GM12878 (cell line): ENCODE measurements at regions not wholly inside any gene's neighbourhood (a gene's known extent, or its start where the extent isn't known, plus 50 kb on each side); places are given as distances from the start of the nearest gene placed in this dataset.

Experiments
- CHD1 ChIP-seq: IDR thresholded peaks from 2 replicates; pipeline ENCODE4 v1.6.1; 2012; ENCODE audit warnings: low read depth, low read length, improper control_type of control experiment
- CREM ChIP-seq: IDR thresholded peaks from 2 replicates; pipeline ENCODE4 v1.6.1; 2014; ENCODE audit warnings: antibody characterized with exemption, low read depth
- EZH2 ChIP-seq: IDR thresholded peaks from 2 replicates; pipeline ENCODE4 v1.6.1; 2012; ENCODE audit warnings: low read depth, mild to moderate bottlenecking, control low read depth, inconsistent platforms, low read length, borderline replicate concordance; ENCODE audit not compliant: control insufficient read depth
- POLR2A ChIP-seq: IDR thresholded peaks from 2 replicates; pipeline ENCODE4 v1.6.1; 2011; ENCODE audit warnings: low read depth, mild to moderate bottlenecking, low read length
- RAD21 ChIP-seq: IDR thresholded peaks from 2 replicates; pipeline ENCODE4 v1.6.1; 2011; ENCODE audit warnings: mild to moderate bottlenecking, low read depth, low read length, moderate library complexity; ENCODE audit not compliant: insufficient read depth
- SMC3 ChIP-seq: IDR thresholded peaks from 2 replicates; pipeline ENCODE4 v1.6.1; 2011; ENCODE audit warnings: low read length, improper control_type of control experiment, borderline replicate concordance
- SRF ChIP-seq, 2 experiments: IDR thresholded peaks; 2 replicates each; pipeline ENCODE4 v1.6.1; 2011; ENCODE audit warnings: low read depth in 2 of 2, low read length in 2 of 2, mild to moderate bottlenecking in 1 of 2, moderate library complexity in 1 of 2
- YY1 ChIP-seq: IDR thresholded peaks from 2 replicates; pipeline ENCODE4 v1.6.1; 2011; ENCODE audit warnings: low read depth, mild to moderate bottlenecking, low read length
- ZNF622 ChIP-seq: fragments of 450-650 bp; IDR thresholded peaks from 2 replicates; pipeline ENCODE4 v1.6.1; 2017; ENCODE audit warnings: mild to moderate bottlenecking, inconsistent platforms
- TF ChIP-seq, protein P1 (sequence below), 3 experiments: IDR thresholded peaks in 2 of 3; conservative IDR thresholded peaks in 1 of 3; 2 replicates each; pipeline ENCODE4 v1.5.1; 2011; ENCODE audit warnings: low read depth in 3 of 3, low read length in 3 of 3, mild to moderate bottlenecking in 3 of 3, control low read depth in 2 of 3, moderate library complexity in 2 of 3, inconsistent platforms in 1 of 3, mixed read lengths in 1 of 3; ENCODE audit not compliant: control insufficient read depth in 2 of 3, insufficient read depth in 1 of 3; ENCODE audit errors: extremely low read depth in 1 of 3
- TF ChIP-seq, protein P2 (sequence below): IDR thresholded peaks from 2 replicates; pipeline ENCODE4 v1.6.1; 2012; ENCODE audit warnings: mild to moderate bottlenecking, low read depth, low read length
- TF ChIP-seq, protein P3 (sequence below): fragments of 450-650 bp; formaldehyde crosslinking; IDR thresholded peaks from 2 replicates; pipeline ENCODE4 v1.5.0; 2022; ENCODE audit warnings: mild to moderate bottlenecking, missing genetic modification characterization
- TF ChIP-seq, protein P4 (sequence below): IDR thresholded peaks from 2 replicates; pipeline ENCODE4 v1.6.1; 2011; ENCODE audit warnings: mild to moderate bottlenecking, low read depth, low read length, moderate library complexity; ENCODE audit not compliant: insufficient replicate concordance
- TF ChIP-seq, protein P5 (sequence below): IDR thresholded peaks from 2 replicates; pipeline ENCODE4 v1.6.1; 2012; ENCODE audit warnings: low read depth, low read length, improper control_type of control experiment

DNA sequence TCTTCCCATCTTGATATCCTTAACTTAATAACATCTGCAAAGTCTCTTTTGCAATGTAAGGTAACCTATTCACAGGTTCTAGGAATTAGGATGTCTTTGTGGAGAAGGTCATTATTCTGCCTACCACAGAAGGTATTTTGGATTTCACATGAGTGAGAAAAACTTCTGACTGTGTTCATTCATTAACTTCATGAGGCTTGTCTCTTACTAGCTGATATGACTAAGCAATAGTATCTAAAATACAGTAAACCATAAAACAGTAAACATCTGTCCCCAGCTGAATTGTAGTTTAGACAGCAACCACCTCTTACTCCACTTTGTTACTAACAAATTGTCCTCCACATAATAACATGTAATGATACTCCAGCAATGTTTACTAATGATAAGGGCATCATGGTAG is 198.1 kb downstream of the SEC23A start:
- no peak for TF ChIP-seq CHD1
- no peak for TF ChIP-seq SMC3
- TF ChIP-seq POLR2A, result no peak
- no peak for TF ChIP-seq EZH2
- no peak for TF ChIP-seq YY1
- TF ChIP-seq, protein P1, sequence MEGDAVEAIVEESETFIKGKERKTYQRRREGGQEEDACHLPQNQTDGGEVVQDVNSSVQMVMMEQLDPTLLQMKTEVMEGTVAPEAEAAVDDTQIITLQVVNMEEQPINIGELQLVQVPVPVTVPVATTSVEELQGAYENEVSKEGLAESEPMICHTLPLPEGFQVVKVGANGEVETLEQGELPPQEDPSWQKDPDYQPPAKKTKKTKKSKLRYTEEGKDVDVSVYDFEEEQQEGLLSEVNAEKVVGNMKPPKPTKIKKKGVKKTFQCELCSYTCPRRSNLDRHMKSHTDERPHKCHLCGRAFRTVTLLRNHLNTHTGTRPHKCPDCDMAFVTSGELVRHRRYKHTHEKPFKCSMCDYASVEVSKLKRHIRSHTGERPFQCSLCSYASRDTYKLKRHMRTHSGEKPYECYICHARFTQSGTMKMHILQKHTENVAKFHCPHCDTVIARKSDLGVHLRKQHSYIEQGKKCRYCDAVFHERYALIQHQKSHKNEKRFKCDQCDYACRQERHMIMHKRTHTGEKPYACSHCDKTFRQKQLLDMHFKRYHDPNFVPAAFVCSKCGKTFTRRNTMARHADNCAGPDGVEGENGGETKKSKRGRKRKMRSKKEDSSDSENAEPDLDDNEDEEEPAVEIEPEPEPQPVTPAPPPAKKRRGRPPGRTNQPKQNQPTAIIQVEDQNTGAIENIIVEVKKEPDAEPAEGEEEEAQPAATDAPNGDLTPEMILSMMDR (IDR thresholded peaks at IDR 0.05 in 2 of 3, conservative IDR thresholded peaks at IDR 0.05 in 1 of 3; ENCODE audit: control insufficient read depth in 2 of 3, extremely low read depth in 1 of 3, insufficient read depth in 1 of 3, low read depth in 3 of 3, low read length in 3 of 3), result no peak
- TF ChIP-seq CREM, result no peak
- TF ChIP-seq, protein P2, sequence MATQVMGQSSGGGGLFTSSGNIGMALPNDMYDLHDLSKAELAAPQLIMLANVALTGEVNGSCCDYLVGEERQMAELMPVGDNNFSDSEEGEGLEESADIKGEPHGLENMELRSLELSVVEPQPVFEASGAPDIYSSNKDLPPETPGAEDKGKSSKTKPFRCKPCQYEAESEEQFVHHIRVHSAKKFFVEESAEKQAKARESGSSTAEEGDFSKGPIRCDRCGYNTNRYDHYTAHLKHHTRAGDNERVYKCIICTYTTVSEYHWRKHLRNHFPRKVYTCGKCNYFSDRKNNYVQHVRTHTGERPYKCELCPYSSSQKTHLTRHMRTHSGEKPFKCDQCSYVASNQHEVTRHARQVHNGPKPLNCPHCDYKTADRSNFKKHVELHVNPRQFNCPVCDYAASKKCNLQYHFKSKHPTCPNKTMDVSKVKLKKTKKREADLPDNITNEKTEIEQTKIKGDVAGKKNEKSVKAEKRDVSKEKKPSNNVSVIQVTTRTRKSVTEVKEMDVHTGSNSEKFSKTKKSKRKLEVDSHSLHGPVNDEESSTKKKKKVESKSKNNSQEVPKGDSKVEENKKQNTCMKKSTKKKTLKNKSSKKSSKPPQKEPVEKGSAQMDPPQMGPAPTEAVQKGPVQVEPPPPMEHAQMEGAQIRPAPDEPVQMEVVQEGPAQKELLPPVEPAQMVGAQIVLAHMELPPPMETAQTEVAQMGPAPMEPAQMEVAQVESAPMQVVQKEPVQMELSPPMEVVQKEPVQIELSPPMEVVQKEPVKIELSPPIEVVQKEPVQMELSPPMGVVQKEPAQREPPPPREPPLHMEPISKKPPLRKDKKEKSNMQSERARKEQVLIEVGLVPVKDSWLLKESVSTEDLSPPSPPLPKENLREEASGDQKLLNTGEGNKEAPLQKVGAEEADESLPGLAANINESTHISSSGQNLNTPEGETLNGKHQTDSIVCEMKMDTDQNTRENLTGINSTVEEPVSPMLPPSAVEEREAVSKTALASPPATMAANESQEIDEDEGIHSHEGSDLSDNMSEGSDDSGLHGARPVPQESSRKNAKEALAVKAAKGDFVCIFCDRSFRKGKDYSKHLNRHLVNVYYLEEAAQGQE, result no peak
- TF ChIP-seq, protein P3, sequence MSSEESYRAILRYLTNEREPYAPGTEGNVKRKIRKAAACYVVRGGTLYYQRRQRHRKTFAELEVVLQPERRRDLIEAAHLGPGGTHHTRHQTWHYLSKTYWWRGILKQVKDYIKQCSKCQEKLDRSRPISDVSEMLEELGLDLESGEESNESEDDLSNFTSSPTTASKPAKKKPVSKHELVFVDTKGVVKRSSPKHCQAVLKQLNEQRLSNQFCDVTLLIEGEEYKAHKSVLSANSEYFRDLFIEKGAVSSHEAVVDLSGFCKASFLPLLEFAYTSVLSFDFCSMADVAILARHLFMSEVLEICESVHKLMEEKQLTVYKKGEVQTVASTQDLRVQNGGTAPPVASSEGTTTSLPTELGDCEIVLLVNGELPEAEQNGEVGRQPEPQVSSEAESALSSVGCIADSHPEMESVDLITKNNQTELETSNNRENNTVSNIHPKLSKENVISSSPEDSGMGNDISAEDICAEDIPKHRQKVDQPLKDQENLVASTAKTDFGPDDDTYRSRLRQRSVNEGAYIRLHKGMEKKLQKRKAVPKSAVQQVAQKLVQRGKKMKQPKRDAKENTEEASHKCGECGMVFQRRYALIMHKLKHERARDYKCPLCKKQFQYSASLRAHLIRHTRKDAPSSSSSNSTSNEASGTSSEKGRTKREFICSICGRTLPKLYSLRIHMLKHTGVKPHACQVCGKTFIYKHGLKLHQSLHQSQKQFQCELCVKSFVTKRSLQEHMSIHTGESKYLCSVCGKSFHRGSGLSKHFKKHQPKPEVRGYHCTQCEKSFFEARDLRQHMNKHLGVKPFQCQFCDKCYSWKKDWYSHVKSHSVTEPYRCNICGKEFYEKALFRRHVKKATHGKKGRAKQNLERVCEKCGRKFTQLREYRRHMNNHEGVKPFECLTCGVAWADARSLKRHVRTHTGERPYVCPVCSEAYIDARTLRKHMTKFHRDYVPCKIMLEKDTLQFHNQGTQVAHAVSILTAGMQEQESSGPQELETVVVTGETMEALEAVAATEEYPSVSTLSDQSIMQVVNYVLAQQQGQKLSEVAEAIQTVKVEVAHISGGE (CRISPR knock-in tag), result no peak
- no peak for TF ChIP-seq ZNF622
- TF ChIP-seq, protein P4, sequence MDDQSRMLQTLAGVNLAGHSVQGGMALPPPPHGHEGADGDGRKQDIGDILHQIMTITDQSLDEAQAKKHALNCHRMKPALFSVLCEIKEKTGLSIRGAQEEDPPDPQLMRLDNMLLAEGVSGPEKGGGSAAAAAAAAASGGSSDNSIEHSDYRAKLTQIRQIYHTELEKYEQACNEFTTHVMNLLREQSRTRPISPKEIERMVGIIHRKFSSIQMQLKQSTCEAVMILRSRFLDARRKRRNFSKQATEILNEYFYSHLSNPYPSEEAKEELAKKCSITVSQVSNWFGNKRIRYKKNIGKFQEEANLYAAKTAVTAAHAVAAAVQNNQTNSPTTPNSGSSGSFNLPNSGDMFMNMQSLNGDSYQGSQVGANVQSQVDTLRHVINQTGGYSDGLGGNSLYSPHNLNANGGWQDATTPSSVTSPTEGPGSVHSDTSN, result no peak
- TF ChIP-seq, protein P5, sequence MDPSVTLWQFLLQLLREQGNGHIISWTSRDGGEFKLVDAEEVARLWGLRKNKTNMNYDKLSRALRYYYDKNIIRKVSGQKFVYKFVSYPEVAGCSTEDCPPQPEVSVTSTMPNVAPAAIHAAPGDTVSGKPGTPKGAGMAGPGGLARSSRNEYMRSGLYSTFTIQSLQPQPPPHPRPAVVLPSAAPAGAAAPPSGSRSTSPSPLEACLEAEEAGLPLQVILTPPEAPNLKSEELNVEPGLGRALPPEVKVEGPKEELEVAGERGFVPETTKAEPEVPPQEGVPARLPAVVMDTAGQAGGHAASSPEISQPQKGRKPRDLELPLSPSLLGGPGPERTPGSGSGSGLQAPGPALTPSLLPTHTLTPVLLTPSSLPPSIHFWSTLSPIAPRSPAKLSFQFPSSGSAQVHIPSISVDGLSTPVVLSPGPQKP, result no peak
- no peak for TF ChIP-seq RAD21
- no peak for TF ChIP-seq SRF (IDR thresholded peaks at IDR 0.05; ENCODE audit: low read depth in 2 of 2, low read length in 2 of 2)
